ENCODE measurements at regions not wholly inside any gene's neighbourhood (a gene's known extent, or its start where the extent isn't known, plus 50 kb on each side); places are given as distances from the start of the nearest gene placed in this dataset.

GRCh38 chr13:80884056-80884785, 543.3 kb upstream of the SPRY2 start:
- in situ Hi-C loops (cut with MboI), result no loop called here

More at GRCh38 chr13:80884056-80884785, 543.3 kb upstream of the SPRY2 start:
- 0% methylated on average over 1 of the region's 1 CpG for WGBS (ENCODE audit: insufficient coverage, insufficient replicate concordance, low lambda C conversion rate, missing lambda C conversion rate)
- Histone ChIP-seq H3K4me2 (ENCODE audit: control insufficient read depth, insufficient read depth) (no peak overlapping the region), H2AFZ (ENCODE audit: control insufficient read depth, low read depth, low read length) (no peak overlapping the region), H3K27me3 (replicated peaks in 1 of 2; ENCODE audit: control insufficient read depth in 2 of 2, insufficient read depth in 2 of 2, low read length in 1 of 2) (no peaks in the 10 kb centered on the region), H3K36me3 (ENCODE audit: control insufficient read depth in 2 of 2, insufficient read depth in 2 of 2, low read length in 1 of 2) (no peaks in the 10 kb centered on the region), H3K9ac (ENCODE audit: control insufficient read depth, insufficient read depth, low read length) (no peak overlapping the region), H4K20me1 (ENCODE audit: control insufficient read depth, insufficient read depth) (no peaks in the 10 kb centered on the region), H3K27ac (ENCODE audit: control insufficient read depth, insufficient read depth) (no peak overlapping the region), H3K9me3 (replicated peaks; ENCODE audit: control insufficient read depth, insufficient read depth, low read length) (no peaks in the 10 kb centered on the region), H3K4me3 (no peak overlapping the region), H3K4me1 (ENCODE audit: control insufficient read depth, insufficient read depth, low read length) (no peaks in the 10 kb centered on the region), H3K79me2 (ENCODE audit: control insufficient read depth, insufficient read depth, low read length) (no peaks in the 10 kb centered on the region)
- BruUV-seq (replicated peaks), result no TSS peak
- ATAC-seq, result no peak
- ChIA-PET CTCF (no interaction called here), SMC1A (ENCODE audit: uncharacterized antibody, unreplicated experiment) (interaction anchor here (0.9 to 1.7 kb wide), 2 partner anchors 15 to 44 kb away, joined by 4 to 6 read pairs; no protein-coding TSS in a partner anchor), RAD21 (ENCODE audit: unreplicated experiment) (no interaction called here), POLR2A (interaction anchor here (0.6 kb wide), 1 partner anchor 72 kb away, joined by 3 read pairs; no protein-coding TSS in a partner anchor)
- intact Hi-C loops (cut with micrococcal nuclease; ENCODE audit: unreplicated experiment), result no loop called here
- no peak for TF ChIP-seq TCF3 (IDR thresholded peaks at IDR 0.05; ENCODE audit: borderline replicate concordance, insufficient read depth, low read depth, low read length)
- TF ChIP-seq CREB1 (IDR thresholded peaks at IDR 0.05; ENCODE audit: low read depth), result no peak
- TF ChIP-seq NFYB (IDR thresholded peaks at IDR 0.05; ENCODE audit: insufficient read depth, low read depth, low read length), result no peak
- TF ChIP-seq POLR2AphosphoS5 (IDR thresholded peaks at IDR 0.05; ENCODE audit: low read length), result no peak
- no peak for TF ChIP-seq ELK1 (IDR thresholded peaks at IDR 0.05; ENCODE audit: low read depth, low read length)
- TF ChIP-seq NR2C2 (IDR thresholded peaks at IDR 0.05; ENCODE audit: borderline replicate concordance, control insufficient read depth, insufficient read length, low read depth), result no peak
- TF ChIP-seq CBX3 (IDR thresholded peaks at IDR 0.05; ENCODE audit: borderline replicate concordance, low read depth), result no peak
- no peak for TF ChIP-seq GABPA (IDR thresholded peaks at IDR 0.05; ENCODE audit: low read depth)
- TF ChIP-seq GATAD2B (conservative IDR thresholded peaks at IDR 0.05; ENCODE audit: low read depth), result no peak
- no peak for TF ChIP-seq SREBF1 (IDR thresholded peaks at IDR 0.05; ENCODE audit: low read length)
- TF ChIP-seq TARDBP (IDR thresholded peaks at IDR 0.05; ENCODE audit: borderline replicate concordance), result no peak
- no peak for TF ChIP-seq NRF1 (conservative IDR thresholded peaks at IDR 0.05; ENCODE audit: low read depth, low read length)
- no peak for TF ChIP-seq ATF7 (IDR thresholded peaks at IDR 0.05; ENCODE audit: low read depth)
- TF ChIP-seq ZZZ3 (IDR thresholded peaks at IDR 0.05; ENCODE audit: control insufficient read depth, insufficient read length, low read depth), result no peak
- no peak for FAIRE-seq
- no peak for DNase-seq (ENCODE audit: low read depth, low spot score)

All from GM12878 (cell line).